ENCODE measurements at regions not wholly inside any gene's neighbourhood (a gene's known extent, or its start where the extent isn't known, plus 50 kb on each side); places are given as distances from the start of the nearest gene placed in this dataset.

DNA sequence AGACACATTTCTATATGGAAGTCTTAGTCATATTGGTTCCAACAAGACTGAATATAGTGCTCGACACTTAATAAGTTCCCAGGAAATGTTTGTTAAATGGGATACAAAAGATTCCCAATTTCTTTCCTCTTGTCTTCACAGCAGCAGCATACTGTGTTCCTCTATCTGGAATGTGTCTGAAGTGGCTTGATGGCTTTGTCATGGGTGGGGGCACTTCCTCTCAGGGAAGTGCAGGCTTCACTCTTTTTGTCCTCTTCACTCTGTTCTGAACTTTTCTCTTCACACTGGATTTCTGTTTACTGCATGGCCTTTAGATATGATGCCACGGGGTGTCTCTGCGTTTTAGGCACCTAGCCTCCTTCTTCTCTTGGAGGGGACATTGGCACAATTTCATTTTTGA lies 127.7 kb upstream of the C9orf72 start:
- TF ChIP-seq, protein P1, sequence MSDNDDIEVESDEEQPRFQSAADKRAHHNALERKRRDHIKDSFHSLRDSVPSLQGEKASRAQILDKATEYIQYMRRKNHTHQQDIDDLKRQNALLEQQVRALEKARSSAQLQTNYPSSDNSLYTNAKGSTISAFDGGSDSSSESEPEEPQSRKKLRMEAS (IDR thresholded peaks at IDR 0.05), result no peak
- TF ChIP-seq, protein P2, sequence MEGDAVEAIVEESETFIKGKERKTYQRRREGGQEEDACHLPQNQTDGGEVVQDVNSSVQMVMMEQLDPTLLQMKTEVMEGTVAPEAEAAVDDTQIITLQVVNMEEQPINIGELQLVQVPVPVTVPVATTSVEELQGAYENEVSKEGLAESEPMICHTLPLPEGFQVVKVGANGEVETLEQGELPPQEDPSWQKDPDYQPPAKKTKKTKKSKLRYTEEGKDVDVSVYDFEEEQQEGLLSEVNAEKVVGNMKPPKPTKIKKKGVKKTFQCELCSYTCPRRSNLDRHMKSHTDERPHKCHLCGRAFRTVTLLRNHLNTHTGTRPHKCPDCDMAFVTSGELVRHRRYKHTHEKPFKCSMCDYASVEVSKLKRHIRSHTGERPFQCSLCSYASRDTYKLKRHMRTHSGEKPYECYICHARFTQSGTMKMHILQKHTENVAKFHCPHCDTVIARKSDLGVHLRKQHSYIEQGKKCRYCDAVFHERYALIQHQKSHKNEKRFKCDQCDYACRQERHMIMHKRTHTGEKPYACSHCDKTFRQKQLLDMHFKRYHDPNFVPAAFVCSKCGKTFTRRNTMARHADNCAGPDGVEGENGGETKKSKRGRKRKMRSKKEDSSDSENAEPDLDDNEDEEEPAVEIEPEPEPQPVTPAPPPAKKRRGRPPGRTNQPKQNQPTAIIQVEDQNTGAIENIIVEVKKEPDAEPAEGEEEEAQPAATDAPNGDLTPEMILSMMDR (IDR thresholded peaks at IDR 0.05 in 2 of 3, conservative IDR thresholded peaks at IDR 0.05 in 1 of 3; ENCODE audit: borderline replicate concordance in 1 of 3, insufficient read depth in 1 of 3, low read depth in 2 of 3, low read length in 2 of 3), result no peak
- TF ChIP-seq EZH2 (IDR thresholded peaks at IDR 0.05), result no peak
- TF ChIP-seq TCF7L2 (IDR thresholded peaks at IDR 0.05; ENCODE audit: borderline replicate concordance, extremely low read depth, insufficient read depth, insufficient read length), result no peak
- TF ChIP-seq, protein P3, sequence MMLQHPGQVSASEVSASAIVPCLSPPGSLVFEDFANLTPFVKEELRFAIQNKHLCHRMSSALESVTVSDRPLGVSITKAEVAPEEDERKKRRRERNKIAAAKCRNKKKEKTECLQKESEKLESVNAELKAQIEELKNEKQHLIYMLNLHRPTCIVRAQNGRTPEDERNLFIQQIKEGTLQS (IDR thresholded peaks at IDR 0.05), result no peak
- TF ChIP-seq POLR2AphosphoS5 (IDR thresholded peaks at IDR 0.05; ENCODE audit: low read depth, low read length), result no peak
- no peak for TF ChIP-seq YY1 (IDR thresholded peaks at IDR 0.05; ENCODE audit: extremely low read depth, insufficient replicate concordance, low read depth, low read length)
- no peak for TF ChIP-seq POLR2A (IDR thresholded peaks at IDR 0.05; ENCODE audit: borderline replicate concordance, extremely low read depth, insufficient read depth, insufficient read length)
- TF ChIP-seq EGR1 (IDR thresholded peaks at IDR 0.05; ENCODE audit: low read depth), result no peak
